Keratinocyte (primary cell): ENCODE measurements at regions not wholly inside any gene's neighbourhood (a gene's known extent, or its start where the extent isn't known, plus 50 kb on each side); places are given as distances from the start of the nearest gene placed in this dataset.
A peak's percentile ranks its signal among the peaks of the same experiment; 100 is the strongest.

Experiments
- DNase-seq: peaks from one replicate; pipeline ENCODE4 v3.0.0-alpha.2; 2011; ENCODE audit warnings: low read depth, missing footprints, low spot score
- FAIRE-seq: peaks from 2 replicates; lab custom pipeline; 2011; peaks lifted over from hg19 to GRCh38; lab: Jason Lieb, UNC
- H2AFZ ChIP-seq: 2 replicates; pipeline ENCODE4 v1.6.0; 2012; ENCODE audit warnings: low read length, control low read depth, inconsistent platforms; ENCODE audit not compliant: control insufficient read depth
- H3K27ac ChIP-seq: 2 replicates; pipeline ENCODE4 v1.5.1; 2011; ENCODE audit warnings: low read length; ENCODE audit not compliant: control insufficient read depth, insufficient read depth
- H3K27me3 ChIP-seq: 3 replicates; pipeline ENCODE4 v1.6.0; 2011; ENCODE audit warnings: low read length; ENCODE audit not compliant: control insufficient read depth, insufficient read depth; ENCODE audit errors: extremely low read depth
- H3K36me3 ChIP-seq, 2 experiments: 2 replicates in 1 of 2; 3 replicates in 1 of 2; pipeline ENCODE4 v1.5.1; 2011; ENCODE audit warnings: low read length in 2 of 2, mild to moderate bottlenecking in 1 of 2; ENCODE audit not compliant: control insufficient read depth in 2 of 2, insufficient read depth in 2 of 2; ENCODE audit errors: extremely low read depth in 1 of 2
- H3K4me1 ChIP-seq: 3 replicates; pipeline ENCODE4 v1.5.1; 2011; ENCODE audit warnings: low read length; ENCODE audit not compliant: control insufficient read depth, insufficient read depth; ENCODE audit errors: extremely low read depth
- H3K4me2 ChIP-seq: 3 replicates; pipeline ENCODE4 v1.6.0; 2011; ENCODE audit warnings: low read depth, low read length; ENCODE audit not compliant: control insufficient read depth, insufficient read depth; ENCODE audit errors: extremely low read depth
- H3K4me3 ChIP-seq, 3 experiments: fragments of 200-600 bp in 1 of 3; sonication (generic) in 1 of 3; 2 replicates in 2 of 3; 3 replicates in 1 of 3; pipeline ENCODE4 v1.5.1; 2011 to 2016; ENCODE audit warnings: low read length in 3 of 3, mild to moderate bottlenecking in 3 of 3, control low read depth in 2 of 3, inconsistent platforms in 1 of 3, low read depth in 1 of 3, mixed read lengths in 1 of 3, mixed run types in 1 of 3, moderate library complexity in 1 of 3; ENCODE audit not compliant: control insufficient read depth in 2 of 3, insufficient read depth in 2 of 3; ENCODE audit errors: extremely low read depth in 1 of 3
- H3K79me2 ChIP-seq: 2 replicates; pipeline ENCODE4 v1.6.0; 2012; ENCODE audit warnings: low read length; ENCODE audit not compliant: control insufficient read depth, insufficient read depth
- H3K9ac ChIP-seq: 3 replicates; pipeline ENCODE4 v1.6.0; 2011; ENCODE audit warnings: low read length; ENCODE audit not compliant: control insufficient read depth, insufficient read depth; ENCODE audit errors: extremely low read depth
- H3K9me1 ChIP-seq: 3 replicates; pipeline ENCODE4 v1.6.0; 2011; ENCODE audit warnings: low read length; ENCODE audit not compliant: control insufficient read depth, insufficient read depth; ENCODE audit errors: extremely low read depth
- H3K9me3 ChIP-seq: 2 replicates; pipeline ENCODE4 v1.5.1; 2012; ENCODE audit warnings: low read depth, low read length; ENCODE audit not compliant: control insufficient read depth
- H4K20me1 ChIP-seq: 3 replicates; pipeline ENCODE4 v1.6.0; 2011; ENCODE audit warnings: low read length; ENCODE audit not compliant: control insufficient read depth, insufficient read depth; ENCODE audit errors: extremely low read depth
- CTCF ChIP-seq, 3 experiments: IDR thresholded peaks in 1 of 3; conservative IDR thresholded peaks in 1 of 3; optimal IDR thresholded peaks in 1 of 3; 2 replicates in 2 of 3; 3 replicates in 1 of 3; pipeline versions ENCODE3 to v1.5.1; 2011; ENCODE audit warnings: low read length in 3 of 3, mild to moderate bottlenecking in 3 of 3, moderate library complexity in 2 of 3, control low read depth in 1 of 3, inconsistent platforms in 1 of 3; ENCODE audit not compliant: insufficient read depth in 2 of 3; ENCODE audit errors: extremely low read depth in 1 of 3
- EZH2 ChIP-seq: IDR thresholded peaks from one replicate; pipeline ENCODE4 v1.6.1; 2012; ENCODE audit warnings: inconsistent platforms, mild to moderate bottlenecking, low read length, moderate library complexity
- dilution Hi-C: fragments of 300-500 bp; cut with MboI; formaldehyde crosslinking; loops from one replicate; pipeline ENCODE4 v1.7.0; 2020; ENCODE audit warnings: low sequenced_read_pairs; ENCODE audit not compliant: extremely low pct_ligation_motif_present

GRCh38 chr9:18359335-18359734 is 114.6 kb upstream of the ADAMTSL1 start:
- no peak for TF ChIP-seq CTCF (optimal IDR thresholded peaks at IDR 0.05 in 1 of 3, IDR thresholded peaks at IDR 0.05 in 1 of 3, conservative IDR thresholded peaks at IDR 0.05 in 1 of 3; ENCODE audit: extremely low read depth in 1 of 3, insufficient read depth in 2 of 3, low read length in 3 of 3)
- TF ChIP-seq EZH2 = no peak
- Histone ChIP-seq H3K27ac (no peak overlapping the region), H3K27me3 (no peaks in the 10 kb centered on the region), H4K20me1 (no peaks in the 10 kb centered on the region), H3K4me2 (no peak overlapping the region), H3K36me3 (no peaks in the 10 kb centered on the region), H3K79me2 (no peaks in the 10 kb centered on the region), H3K4me1 (no peaks in the 10 kb centered on the region), H3K4me3 (no peak overlapping the region), H3K9ac (no peak overlapping the region), H3K9me1 (no peaks in the 10 kb centered on the region), H2AFZ (no peak overlapping the region), H3K9me3 (no peaks in the 10 kb centered on the region)
- dilution Hi-C loops = no loop called here
- peak; percentile 64 for FAIRE-seq
- no peak for DNase-seq

GRCh38 chr9:18360005-18360404 is 113.9 kb upstream of the ADAMTSL1 start:
- no peak overlapping the region for H3K27ac ChIP-seq
- no peaks in the 10 kb centered on the region for H3K36me3 ChIP-seq
- H3K9ac ChIP-seq = no peak overlapping the region
- no peak for TF ChIP-seq CTCF (optimal IDR thresholded peaks at IDR 0.05 in 1 of 3, IDR thresholded peaks at IDR 0.05 in 1 of 3, conservative IDR thresholded peaks at IDR 0.05 in 1 of 3; ENCODE audit: extremely low read depth in 1 of 3, insufficient read depth in 2 of 3, low read length in 3 of 3)
- TF ChIP-seq EZH2 = no peak
- H3K4me2 ChIP-seq = no peak overlapping the region
- peak overlapping the region; percentile 49 for H2AFZ ChIP-seq
- FAIRE-seq (no peak), DNase-seq (no peak)
- dilution Hi-C loops = no loop called here
- no peaks in the 10 kb centered on the region for H3K79me2 ChIP-seq
- H3K9me3 ChIP-seq = no peaks in the 10 kb centered on the region
- H3K27me3 ChIP-seq = no peaks in the 10 kb centered on the region
- no peaks in the 10 kb centered on the region for H4K20me1 ChIP-seq
- no peak overlapping the region for H3K4me3 ChIP-seq
- H3K9me1 ChIP-seq = no peaks in the 10 kb centered on the region
- H3K4me1 ChIP-seq = no peaks in the 10 kb centered on the region
